Activated B cell treated with CpG ODN at 0.5 μM for 24 hours (primary cell): ENCODE measurements at regions not wholly inside any gene's neighbourhood (a gene's known extent, or its start where the extent isn't known, plus 50 kb on each side); places are given as distances from the start of the nearest gene placed in this dataset.

Experiments
- ATAC-seq: fragments of 200-7000 bp; cut with Tn5 transposase; one replicate; pipeline ENCODE4 v1.10.0; 2021; ENCODE audit warnings: low read depth, mild to moderate bottlenecking, moderate library complexity
- CTCF ChIA-PET: fragments of 350-600 bp; sonication (Branson Sonifier 250); formaldehyde crosslinking; loops from one replicate; lab custom pipeline; 2021; ENCODE audit warnings: antibody characterized with exemption; lab: Charles Lee
- POLR2A ChIA-PET: fragments of 350-600 bp; sonication (Branson Sonifier 250); formaldehyde crosslinking; loops from one replicate; lab custom pipeline; 2021; ENCODE audit warnings: antibody characterized with exemption; lab: Charles Lee
- DNase-seq: peaks from one replicate; pipeline ENCODE4 v3.0.0; 2022
- H3K27ac Mint-ChIP-seq: one replicate; pipeline ENCODE4 v1.8.0; 2020; ENCODE audit warnings: mixed read lengths
- H3K27me3 Mint-ChIP-seq: one replicate; pipeline ENCODE4 v1.8.0; 2021; ENCODE audit warnings: mixed read lengths
- H3K36me3 Mint-ChIP-seq: one replicate; pipeline ENCODE4 v1.8.0; 2021; ENCODE audit warnings: low read depth, mixed read lengths
- H3K4me1 Mint-ChIP-seq: one replicate; pipeline ENCODE4 v1.8.0; 2021; ENCODE audit warnings: mixed read lengths
- H3K4me3 Mint-ChIP-seq: one replicate; pipeline ENCODE4 v1.8.0; 2020; ENCODE audit warnings: mild to moderate bottlenecking, mixed read lengths
- H3K9me3 Mint-ChIP-seq: one replicate; pipeline ENCODE4 v1.8.0; 2020; ENCODE audit warnings: mixed read lengths
- intact Hi-C: fragments of 100-400 bp; cut with micrococcal nuclease; formaldehyde crosslinking; loops from one replicate; pipeline ENCODE4 v1.15.1; 2024
- TF ChIP-seq, protein P1 (sequence below): fragments of 200-600 bp; IDR thresholded peaks from one replicate; pipeline ENCODE4 v1.8.0; 2022; ENCODE audit warnings: antibody characterized with exemption, mild to moderate bottlenecking

- intact Hi-C loops = no loop called here
- CTCF ChIA-PET = no interaction called here
Observed at GRCh38 chr2:223243233-223243632, 191.2 kb downstream of the KCNE4 start.

DNA sequence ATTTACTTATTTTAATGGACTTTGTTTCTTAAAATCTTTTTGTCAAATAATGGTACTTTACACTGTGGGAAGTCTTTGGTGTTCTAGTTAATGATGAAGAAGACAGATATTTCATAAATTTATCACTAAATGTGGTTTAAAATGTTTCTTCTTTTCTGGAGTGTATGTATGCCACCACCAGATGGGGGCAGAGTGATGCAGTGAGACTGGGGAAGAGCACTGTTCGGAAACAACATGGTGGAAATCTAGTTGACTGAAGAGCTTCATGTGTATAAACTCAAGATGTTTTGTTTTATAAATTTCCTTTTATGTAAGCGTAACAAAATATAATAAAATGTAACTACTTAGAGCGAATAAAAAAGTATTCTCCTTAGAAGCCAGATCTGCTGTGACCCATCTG, 195.1 kb downstream of the KCNE4 start:
- ChIA-PET POLR2A (no interaction called here), CTCF (no interaction called here)
- Mint-ChIP-seq H3K4me3 (no peak overlapping the region), H3K27me3 (no peaks in the 10 kb centered on the region), H3K36me3 (no peaks in the 10 kb centered on the region), H3K27ac (no peak overlapping the region), H3K4me1 (no peaks in the 10 kb centered on the region), H3K9me3 (peaks cover 2% of the 10 kb centered on the region)
- DNase-seq (no peak), ATAC-seq (no peak)
- intact Hi-C loops = no loop called here
- TF ChIP-seq, protein P1, sequence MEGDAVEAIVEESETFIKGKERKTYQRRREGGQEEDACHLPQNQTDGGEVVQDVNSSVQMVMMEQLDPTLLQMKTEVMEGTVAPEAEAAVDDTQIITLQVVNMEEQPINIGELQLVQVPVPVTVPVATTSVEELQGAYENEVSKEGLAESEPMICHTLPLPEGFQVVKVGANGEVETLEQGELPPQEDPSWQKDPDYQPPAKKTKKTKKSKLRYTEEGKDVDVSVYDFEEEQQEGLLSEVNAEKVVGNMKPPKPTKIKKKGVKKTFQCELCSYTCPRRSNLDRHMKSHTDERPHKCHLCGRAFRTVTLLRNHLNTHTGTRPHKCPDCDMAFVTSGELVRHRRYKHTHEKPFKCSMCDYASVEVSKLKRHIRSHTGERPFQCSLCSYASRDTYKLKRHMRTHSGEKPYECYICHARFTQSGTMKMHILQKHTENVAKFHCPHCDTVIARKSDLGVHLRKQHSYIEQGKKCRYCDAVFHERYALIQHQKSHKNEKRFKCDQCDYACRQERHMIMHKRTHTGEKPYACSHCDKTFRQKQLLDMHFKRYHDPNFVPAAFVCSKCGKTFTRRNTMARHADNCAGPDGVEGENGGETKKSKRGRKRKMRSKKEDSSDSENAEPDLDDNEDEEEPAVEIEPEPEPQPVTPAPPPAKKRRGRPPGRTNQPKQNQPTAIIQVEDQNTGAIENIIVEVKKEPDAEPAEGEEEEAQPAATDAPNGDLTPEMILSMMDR = no peak

More at GRCh38 chr2:223243233-223243632, 191.2 kb downstream of the KCNE4 start:
- no peak overlapping the region for H3K4me3 Mint-ChIP-seq
- peaks cover 2% of the 10 kb centered on the region for H3K9me3 Mint-ChIP-seq
- POLR2A ChIA-PET = no interaction called here
- no peak overlapping the region for H3K27ac Mint-ChIP-seq
- H3K36me3 Mint-ChIP-seq = no peaks in the 10 kb centered on the region
- H3K4me1 Mint-ChIP-seq = no peaks in the 10 kb centered on the region
- TF ChIP-seq, protein P1 = no peak
- DNase-seq (no peak), ATAC-seq (no peak)
- no peaks in the 10 kb centered on the region for H3K27me3 Mint-ChIP-seq

DNA sequence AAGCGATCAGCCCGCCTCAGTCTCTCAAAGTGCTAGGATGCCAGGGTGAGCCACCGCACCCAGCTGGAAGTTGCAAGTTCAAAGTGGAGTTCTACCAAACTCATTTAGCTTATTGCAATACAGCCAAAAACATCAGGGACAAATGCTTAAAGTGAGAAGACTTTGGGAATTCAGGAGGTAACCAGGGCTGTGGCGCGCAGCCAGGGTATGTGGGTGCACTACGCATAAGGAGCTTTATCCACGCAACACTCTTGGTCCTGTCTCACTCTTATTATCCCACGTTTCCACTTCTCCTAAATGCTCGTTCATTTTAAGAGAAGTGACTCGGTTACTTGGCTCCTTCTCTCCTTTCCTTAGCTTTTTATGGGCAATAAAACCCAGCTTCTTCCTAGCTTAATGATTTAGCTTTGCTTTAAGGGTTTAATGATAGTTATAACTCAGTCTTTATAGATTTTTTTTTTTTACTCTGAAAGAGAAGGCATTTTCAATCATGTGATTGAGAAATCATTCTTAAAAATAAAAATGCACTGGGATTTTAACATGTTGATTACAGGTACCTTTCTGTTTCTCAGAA, 199.8 kb downstream of the KCNE4 start:
- intact Hi-C loops = no loop called here
- ChIA-PET CTCF (no interaction called here), POLR2A (no interaction called here)
- no peak overlapping the region for H3K4me3 Mint-ChIP-seq
- no peak overlapping the region for H3K27ac Mint-ChIP-seq
- no peaks in the 10 kb centered on the region for H3K4me1 Mint-ChIP-seq
- no peak for ATAC-seq
- H3K36me3 Mint-ChIP-seq = no peaks in the 10 kb centered on the region
- DNase-seq = no peak
- TF ChIP-seq, protein P1 = no peak
- H3K27me3 Mint-ChIP-seq = no peaks in the 10 kb centered on the region
- peaks cover 6% of the 10 kb centered on the region for H3K9me3 Mint-ChIP-seq

GRCh38 chr2:223260681-223261080, 208.7 kb downstream of the KCNE4 start:
- CTCF ChIA-PET = no interaction called here
- Mint-ChIP-seq H3K9me3 (peaks cover 15% of the 10 kb centered on the region), H3K4me3 (no peak overlapping the region)

DNA sequence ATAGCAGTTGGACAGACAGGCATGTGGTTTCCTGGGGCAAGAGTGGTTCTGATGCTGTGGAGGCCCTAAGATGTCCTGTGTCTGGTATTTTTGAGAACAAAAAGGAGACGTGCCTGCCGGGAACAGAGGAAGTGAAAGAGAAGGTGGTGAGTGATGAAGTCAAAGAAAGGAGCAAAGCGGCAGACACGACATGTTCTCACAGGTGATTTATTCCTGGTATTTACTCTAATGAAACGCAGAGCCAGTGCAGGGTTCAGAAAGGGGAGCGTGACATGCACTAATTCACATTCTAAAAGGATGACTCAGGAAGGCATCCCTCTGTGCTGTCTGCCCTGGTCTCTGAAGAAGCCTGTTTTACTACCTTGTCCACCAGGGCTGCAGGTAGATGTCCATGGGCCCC, 211.0 kb downstream of the KCNE4 start:
- ATAC-seq (no peak), DNase-seq (no peak)
- intact Hi-C loops = no loop called here
- Mint-ChIP-seq H3K27ac (no peak overlapping the region), H3K36me3 (no peaks in the 10 kb centered on the region), H3K27me3 (peaks cover 2% of the 10 kb centered on the region), H3K4me3 (no peak overlapping the region), H3K9me3 (peaks cover 4% of the 10 kb centered on the region), H3K4me1 (no peaks in the 10 kb centered on the region)
- TF ChIP-seq, protein P1 = no peak
- ChIA-PET CTCF (no interaction called here), POLR2A (no interaction called here)

More at GRCh38 chr2:223260681-223261080, 208.7 kb downstream of the KCNE4 start:
- DNase-seq (no peak), ATAC-seq (no peak)
- Mint-ChIP-seq H3K27me3 (peaks cover 2% of the 10 kb centered on the region), H3K4me1 (no peaks in the 10 kb centered on the region), H3K27ac (no peak overlapping the region), H3K36me3 (no peaks in the 10 kb centered on the region)
- intact Hi-C loops = no loop called here
- TF ChIP-seq, protein P1 = no peak
- POLR2A ChIA-PET = no interaction called here
